GDM1 (cell line): ENCODE measurements at regions not wholly inside any gene's neighbourhood (a gene's known extent, or its start where the extent isn't known, plus 50 kb on each side); places are given as distances from the start of the nearest gene placed in this dataset.

Source experiments
- DNase-seq: peaks from one replicate; lab custom pipeline; 2025; lab: John Stamatoyannopoulos, UW

GRCh38 chr4:176843710-176844109 is 51.0 kb upstream of the VEGFC start:
- no peak for DNase-seq

DNA sequence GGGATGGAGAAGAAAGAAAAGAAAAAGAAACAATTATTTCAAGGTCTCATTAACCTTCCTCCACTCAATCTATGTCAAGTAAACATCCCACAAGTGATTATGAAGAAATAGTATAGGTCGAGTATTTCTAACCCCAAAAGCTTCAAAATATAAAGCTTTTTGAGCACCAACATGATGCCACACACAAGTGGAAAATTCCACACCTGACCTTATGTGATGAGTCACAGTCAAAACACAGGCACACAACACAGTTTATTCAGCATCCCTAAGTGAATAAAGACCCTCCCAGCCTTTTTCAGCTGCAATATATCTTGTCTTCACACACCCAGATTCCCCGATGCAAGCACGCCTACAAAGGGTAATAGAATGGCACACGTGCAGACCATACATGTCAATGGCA is 51.7 kb upstream of the VEGFC start:
- DNase-seq: no peak

DNA sequence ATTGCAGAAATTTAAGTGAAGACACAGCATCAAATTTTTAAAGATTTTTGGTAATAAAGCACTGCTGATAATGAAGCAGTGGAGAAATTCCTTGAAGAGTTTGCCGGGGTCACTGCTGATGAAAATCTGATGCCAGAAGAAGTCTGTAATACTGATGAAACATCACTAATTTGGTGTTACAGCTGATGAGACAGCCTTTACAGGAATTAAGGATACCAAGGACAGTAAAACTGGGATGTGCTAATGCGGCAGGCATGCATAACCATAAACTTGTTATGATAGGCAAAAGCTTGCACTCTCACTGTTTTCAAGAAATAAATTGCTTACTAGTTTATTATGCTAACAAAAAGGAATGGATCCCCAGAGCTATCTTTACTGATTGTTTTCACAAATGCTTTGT is 52.9 kb upstream of the VEGFC start:
- no peak for DNase-seq

DNA sequence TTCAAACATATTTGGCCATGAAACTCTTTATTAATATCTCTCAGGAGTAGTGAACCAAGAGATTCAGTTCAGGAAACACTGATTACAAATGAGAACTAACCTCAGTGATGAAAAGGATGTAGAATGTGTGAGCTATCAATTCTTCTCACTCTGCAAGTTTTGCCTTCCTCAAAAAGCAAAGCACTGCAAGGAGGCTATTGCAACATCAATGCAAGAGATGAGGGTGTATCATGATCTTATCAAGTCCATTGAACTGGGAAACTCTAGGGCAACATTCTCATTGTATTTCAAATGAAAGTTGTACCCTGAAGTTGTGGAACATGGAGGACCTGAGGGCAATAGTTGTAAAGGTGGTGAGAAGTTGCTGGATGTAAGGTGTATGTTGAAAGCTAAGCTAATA is 56.4 kb upstream of the VEGFC start:
- DNase-seq: no peak

DNA sequence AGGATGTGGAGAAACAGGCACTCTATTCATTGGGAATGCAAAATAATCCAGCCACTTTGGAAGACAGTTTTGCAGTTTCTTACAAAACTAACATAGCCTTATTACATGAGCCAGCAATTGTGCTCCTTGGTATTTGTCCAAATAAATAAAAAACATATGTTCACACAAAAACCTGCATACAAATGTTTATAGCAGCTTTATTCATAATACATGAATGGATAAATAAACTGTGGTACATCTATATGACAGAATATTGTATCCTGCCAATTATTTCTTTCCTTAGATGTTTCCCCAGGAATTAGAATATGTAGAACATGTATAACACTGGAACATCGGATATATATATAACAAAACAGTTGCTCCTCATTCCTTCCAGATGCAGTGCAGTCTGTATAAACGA is 57.7 kb upstream of the VEGFC start:
- DNase-seq: no peak

- no peak for DNase-seq
Observed at GRCh38 chr4:176856421-176856820, 63.7 kb upstream of the VEGFC start.

GRCh38 chr4:176858839-176859238 is 66.1 kb upstream of the VEGFC start:
- DNase-seq: no peak

- no peak for DNase-seq
Observed at GRCh38 chr4:176864238-176864637, 71.5 kb upstream of the VEGFC start.

GRCh38 chr4:176868676-176869075 is 76.0 kb upstream of the VEGFC start:
- no peak for DNase-seq

DNA sequence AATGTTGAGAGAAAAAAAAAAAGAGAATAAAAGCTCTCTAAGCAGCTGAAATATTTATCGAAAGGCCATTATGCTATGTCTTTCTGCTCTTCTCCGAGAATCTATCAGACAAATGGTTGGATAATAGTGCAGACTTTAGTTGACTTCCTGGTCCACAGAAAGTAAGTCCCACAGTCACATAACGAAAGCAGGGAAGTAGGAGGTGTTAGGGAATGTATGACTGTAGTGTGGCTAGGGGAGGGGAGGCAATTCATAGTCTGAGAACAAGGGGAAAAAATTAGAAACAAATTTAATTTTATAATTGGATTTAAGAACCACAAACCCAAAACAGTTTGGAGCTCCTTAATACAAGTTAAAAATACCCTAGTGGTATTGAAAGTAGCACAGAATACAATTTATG is 79.7 kb upstream of the VEGFC start:
- DNase-seq: no peak

- DNase-seq: no peak
Observed at GRCh38 chr4:176874721-176875445, 82.2 kb upstream of the VEGFC start.

DNA sequence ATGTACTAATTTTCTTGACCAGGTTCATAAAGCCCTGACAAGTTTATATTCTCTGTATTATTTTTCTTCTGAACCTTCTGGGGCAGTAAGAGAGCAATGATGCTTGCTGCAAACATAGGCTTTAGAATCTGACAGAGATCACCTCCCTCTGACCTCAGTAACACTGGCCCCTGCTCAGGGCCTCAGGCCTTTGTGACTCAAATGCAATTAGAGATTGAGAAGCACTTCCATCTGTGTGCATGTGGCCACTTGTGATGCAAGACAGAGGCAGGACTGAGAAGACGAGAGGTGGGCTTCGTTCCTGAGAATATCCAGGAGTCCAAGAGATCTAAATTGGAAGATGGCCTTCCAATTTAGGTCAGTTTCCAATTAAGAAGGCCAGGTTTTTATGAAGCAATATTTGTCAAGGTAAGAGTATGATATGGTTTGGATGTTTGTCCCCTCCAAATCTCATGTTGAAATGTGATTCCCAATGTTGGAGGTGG is 82.8 kb upstream of the VEGFC start:
- DNase-seq: no peak

DNA sequence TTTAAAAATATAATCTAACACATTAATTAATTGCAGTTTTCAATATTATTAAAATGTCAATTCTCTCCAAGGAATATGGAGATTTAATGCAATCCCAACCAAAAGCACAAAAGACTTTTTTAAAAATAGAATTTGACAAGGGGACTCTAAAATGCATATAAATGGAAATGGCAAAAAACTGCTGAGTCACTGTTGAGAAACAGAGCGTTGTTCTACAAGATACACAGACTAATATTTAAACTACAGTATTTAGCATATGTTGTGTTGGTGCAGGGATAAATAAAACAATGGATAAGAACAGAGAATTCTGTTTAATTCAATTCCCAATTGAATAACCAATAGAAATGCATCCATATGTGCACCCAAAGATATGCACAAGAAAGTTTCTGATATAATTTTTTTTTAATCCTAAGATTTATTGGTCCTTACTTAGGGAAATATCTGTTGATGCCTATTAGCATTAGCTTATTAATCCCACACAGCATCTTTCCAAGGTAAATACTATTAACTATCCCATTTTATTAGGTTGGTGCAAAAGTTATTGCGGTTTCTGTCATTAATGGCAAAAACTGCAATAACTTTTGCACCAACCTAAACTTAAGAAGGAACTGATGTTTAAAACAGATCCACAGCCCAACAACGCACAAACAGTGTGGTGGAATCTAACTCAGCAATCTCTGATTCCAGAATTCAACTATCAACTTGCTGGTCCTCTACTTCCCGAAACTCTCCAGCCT is 86.8 kb upstream of the VEGFC start:
- DNase-seq: no peak

DNA sequence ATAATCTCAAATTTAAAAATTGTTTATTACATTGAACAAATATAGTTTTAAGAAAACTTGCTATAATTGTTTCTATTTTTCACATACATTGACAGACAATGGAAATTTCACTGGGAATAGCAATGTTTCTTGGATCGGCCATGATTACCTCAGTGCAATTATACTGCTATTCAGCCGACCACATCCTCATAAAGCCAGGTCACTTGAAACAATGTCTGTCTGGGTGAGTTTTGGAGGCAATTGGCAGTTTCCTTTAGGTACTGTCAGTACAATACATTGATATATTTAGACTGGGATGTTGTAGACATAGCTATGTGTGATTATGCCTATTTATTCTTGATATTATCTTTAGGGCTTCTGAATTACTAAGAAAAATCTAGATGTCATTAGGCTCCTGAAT is 89.5 kb upstream of the VEGFC start:
- DNase-seq: no peak

GRCh38 chr4:176883108-176883550 is 90.4 kb upstream of the VEGFC start:
- no peak for DNase-seq

DNA sequence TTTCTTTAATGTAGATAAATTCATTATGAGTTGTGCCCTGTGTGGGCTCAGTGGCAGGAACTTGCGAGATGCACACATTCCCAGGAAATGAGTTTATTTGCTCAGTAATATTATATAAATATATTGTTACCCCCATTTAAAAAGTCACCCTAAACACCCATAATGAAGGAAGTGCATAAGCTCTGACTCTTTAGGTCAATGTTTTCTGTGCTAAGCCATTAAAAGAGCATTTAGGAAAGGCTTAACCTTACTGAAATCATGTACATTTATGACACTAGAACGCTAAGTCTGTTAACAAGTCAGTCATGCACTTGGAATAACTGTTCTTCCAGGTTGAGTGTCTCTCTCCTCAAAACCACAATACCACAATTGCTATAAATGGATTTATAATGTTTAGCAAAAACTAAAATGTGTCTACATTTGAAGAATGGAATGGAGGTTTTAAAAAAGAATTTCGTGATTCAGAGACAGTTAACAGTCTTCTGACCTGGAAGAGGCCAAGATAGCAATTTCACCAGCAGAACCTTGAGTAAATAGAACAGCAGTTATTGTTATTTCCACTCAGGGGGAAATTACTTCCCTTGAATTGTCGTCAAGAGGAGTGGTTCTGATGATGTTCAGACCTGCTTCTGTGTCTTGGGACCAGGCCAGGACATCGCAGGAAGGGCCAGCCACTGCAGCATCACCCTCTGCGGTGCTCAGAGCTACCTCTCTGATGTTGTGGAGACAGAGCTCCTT is 91.1 kb upstream of the VEGFC start:
- no peak for DNase-seq

GRCh38 chr4:176885224-176885623 is 92.5 kb upstream of the VEGFC start:
- no peak for DNase-seq

DNA sequence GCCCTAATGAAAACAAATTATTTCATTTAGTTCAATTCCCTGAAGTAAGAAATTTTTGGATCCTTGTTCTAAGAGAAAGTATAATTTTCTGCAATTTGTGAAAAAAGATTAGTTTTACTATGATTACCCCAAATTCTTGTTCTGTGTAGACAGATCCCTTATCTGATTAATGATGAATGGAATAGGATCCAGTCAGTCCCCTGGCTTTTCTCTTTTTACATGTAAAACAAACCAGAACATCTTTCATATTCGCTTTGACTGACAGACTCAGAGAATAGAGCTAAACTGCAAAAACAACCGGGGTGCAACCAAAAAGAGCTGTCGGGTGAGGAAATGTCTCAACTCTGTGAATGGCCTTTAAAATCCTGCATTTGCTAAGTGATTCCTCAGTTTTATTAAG is 93.4 kb upstream of the VEGFC start:
- no peak for DNase-seq

DNA sequence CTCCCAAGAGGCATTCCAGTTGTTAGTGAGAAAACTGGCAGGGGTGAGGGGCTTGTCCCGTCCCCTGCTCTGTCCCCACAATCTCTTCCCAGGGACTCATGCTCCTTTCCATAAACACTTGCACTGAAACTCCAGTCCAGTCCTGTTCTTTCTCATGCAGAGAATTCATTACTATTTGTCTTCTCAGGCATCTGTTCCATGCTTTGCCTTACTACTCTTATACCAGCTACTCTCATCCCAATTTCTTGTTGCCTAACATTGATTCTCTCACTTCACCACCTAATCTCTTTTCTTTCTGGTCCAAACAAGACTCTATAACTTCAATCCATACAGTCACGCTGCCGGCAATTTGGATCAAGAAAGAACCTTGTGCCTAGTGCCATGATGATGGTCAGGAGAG is 97.1 kb upstream of the VEGFC start:
- no peak for DNase-seq

GRCh38 chr4:176894498-176894897 is 101.8 kb upstream of the VEGFC start:
- DNase-seq: no peak

DNA sequence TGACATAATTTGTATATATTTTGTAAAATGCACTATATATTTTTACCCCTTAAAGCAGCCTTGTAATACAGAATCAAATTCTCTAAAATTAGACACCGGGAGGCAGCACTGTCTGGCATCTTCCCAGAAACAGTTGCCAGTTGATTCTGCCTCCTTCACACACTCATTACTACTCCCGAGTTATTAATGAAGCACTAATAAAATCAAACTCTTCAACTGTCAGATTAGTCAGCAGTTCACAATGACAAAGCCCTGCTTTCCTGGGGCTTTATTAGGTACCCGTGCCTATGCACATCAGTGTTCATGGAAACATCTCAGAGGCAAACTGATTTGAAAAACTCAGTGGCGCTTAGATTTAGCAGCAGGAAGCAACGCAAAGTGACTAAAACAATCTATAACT is 103.5 kb upstream of the VEGFC start:
- DNase-seq: no peak

- DNase-seq: no peak
Observed at GRCh38 chr4:176897226-176897625, 104.5 kb upstream of the VEGFC start.

GRCh38 chr4:176898791-176899190 is 106.1 kb upstream of the VEGFC start:
- no peak for DNase-seq
